ENCODE measurements at regions not wholly inside any gene's neighbourhood (a gene's known extent, or its start where the extent isn't known, plus 50 kb on each side); places are given as distances from the start of the nearest gene placed in this dataset.
"Not testable (repeated sequence)": the region's sequence is repeated elsewhere in the genome, so short reads cannot be mapped to it uniquely, and the experiment has no call there.

DNA sequence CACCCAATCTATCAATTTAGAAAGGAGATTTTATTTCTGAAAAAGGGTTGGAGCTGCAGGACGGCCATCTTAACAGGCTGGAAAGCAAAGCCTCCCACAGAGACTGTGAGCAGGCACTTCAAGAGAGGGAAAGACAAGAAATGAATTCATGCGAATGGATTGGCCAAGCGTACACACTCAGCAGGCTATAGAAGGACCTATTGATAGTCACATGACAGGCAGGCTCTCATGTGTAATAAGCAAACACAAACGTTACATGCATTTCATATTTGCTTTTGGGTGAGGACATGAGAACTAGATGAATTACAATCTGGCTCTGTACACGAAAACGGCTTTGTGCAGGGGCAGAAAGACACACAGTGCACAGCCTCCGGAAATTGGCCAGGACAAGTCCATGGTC lies 83.9 kb upstream of the GOLGA6L6 start:
- TF ChIP-seq EZH2 (IDR thresholded peaks at IDR 0.05; ENCODE audit: borderline replicate concordance, low read depth, low read length, severe bottlenecking); FOS (IDR thresholded peaks at IDR 0.05; ENCODE audit: borderline replicate concordance, insufficient read depth, low read length); POLR2AphosphoS5 (IDR thresholded peaks at IDR 0.05; ENCODE audit: insufficient read depth, low read depth, low read length); POLR2A (IDR thresholded peaks at IDR 0.05; ENCODE audit: low read depth, low read length); JUN (IDR thresholded peaks at IDR 0.05; ENCODE audit: borderline replicate concordance, insufficient read depth, insufficient read length, low read depth); GATA2 (IDR thresholded peaks at IDR 0.05; ENCODE audit: insufficient read depth, insufficient read length, low read depth, low read length): not testable (repeated sequence)
- TF ChIP-seq, protein P1, sequence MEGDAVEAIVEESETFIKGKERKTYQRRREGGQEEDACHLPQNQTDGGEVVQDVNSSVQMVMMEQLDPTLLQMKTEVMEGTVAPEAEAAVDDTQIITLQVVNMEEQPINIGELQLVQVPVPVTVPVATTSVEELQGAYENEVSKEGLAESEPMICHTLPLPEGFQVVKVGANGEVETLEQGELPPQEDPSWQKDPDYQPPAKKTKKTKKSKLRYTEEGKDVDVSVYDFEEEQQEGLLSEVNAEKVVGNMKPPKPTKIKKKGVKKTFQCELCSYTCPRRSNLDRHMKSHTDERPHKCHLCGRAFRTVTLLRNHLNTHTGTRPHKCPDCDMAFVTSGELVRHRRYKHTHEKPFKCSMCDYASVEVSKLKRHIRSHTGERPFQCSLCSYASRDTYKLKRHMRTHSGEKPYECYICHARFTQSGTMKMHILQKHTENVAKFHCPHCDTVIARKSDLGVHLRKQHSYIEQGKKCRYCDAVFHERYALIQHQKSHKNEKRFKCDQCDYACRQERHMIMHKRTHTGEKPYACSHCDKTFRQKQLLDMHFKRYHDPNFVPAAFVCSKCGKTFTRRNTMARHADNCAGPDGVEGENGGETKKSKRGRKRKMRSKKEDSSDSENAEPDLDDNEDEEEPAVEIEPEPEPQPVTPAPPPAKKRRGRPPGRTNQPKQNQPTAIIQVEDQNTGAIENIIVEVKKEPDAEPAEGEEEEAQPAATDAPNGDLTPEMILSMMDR (IDR thresholded peaks at IDR 0.05; ENCODE audit: extremely low read depth in 1 of 2, insufficient read depth in 1 of 2, low read depth in 1 of 2, low read length in 2 of 2) = not testable (repeated sequence)
